CD14-positive monocyte (primary cell): ENCODE measurements at regions not wholly inside any gene's neighbourhood (a gene's known extent, or its start where the extent isn't known, plus 50 kb on each side); places are given as distances from the start of the nearest gene placed in this dataset.

Experiments
- DNase-seq, 3 donors: peaks; one replicate each; pipeline ENCODE4 v3.0.0-alpha.2; 2011 to 2022
- H2AFZ ChIP-seq: 2 replicates; pipeline ENCODE4 v1.6.0; 2012; ENCODE audit warnings: mild to moderate bottlenecking, low read depth, low read length, inconsistent platforms; ENCODE audit not compliant: insufficient read depth, poor library complexity, severe bottlenecking
- H3K27ac ChIP-seq, 2 donors: 1 replicate in 1 of 2; 2 replicates in 1 of 2; pipeline ENCODE4 v1.5.1; 2012 to 2013; ENCODE audit warnings: low read length in 2 of 2, control low read depth in 1 of 2, inconsistent platforms in 1 of 2, low read depth in 1 of 2, mild to moderate bottlenecking in 1 of 2
- H3K27me3 ChIP-seq, 2 donors: one replicate each; pipeline versions ENCODE4 v1.6.0 to v1.6.1; 2011 to 2013; ENCODE audit warnings: low read length in 2 of 2; ENCODE audit not compliant: control insufficient read depth in 2 of 2, insufficient read depth in 2 of 2
- H3K36me3 ChIP-seq, 2 donors: replicated peaks in 1 of 2; 1 replicate in 1 of 2; 2 replicates in 1 of 2; pipeline versions ENCODE4 v1.5.1 to v1.6.1; 2012 to 2013; ENCODE audit warnings: low read length in 2 of 2, control low read depth in 1 of 2, inconsistent platforms in 1 of 2, mild to moderate bottlenecking in 1 of 2; ENCODE audit not compliant: insufficient read depth in 2 of 2, control insufficient read depth in 1 of 2
- H3K4me1 ChIP-seq, 2 donors: 1 replicate in 1 of 2; 2 replicates in 1 of 2; pipeline versions ENCODE4 v1.5.1 to v1.6.1; 2012 to 2013; ENCODE audit warnings: low read length in 2 of 2, control low read depth in 1 of 2, inconsistent platforms in 1 of 2, mild to moderate bottlenecking in 1 of 2, moderate library complexity in 1 of 2; ENCODE audit not compliant: insufficient read depth in 2 of 2, control insufficient read depth in 1 of 2
- H3K4me2 ChIP-seq: replicated peaks from 2 replicates; pipeline ENCODE3; 2012; ENCODE audit warnings: low read length, moderate library complexity, mild to moderate bottlenecking; ENCODE audit not compliant: poor library complexity, severe bottlenecking; ENCODE audit errors: extremely low read depth
- H3K4me3 ChIP-seq, 3 experiments: fragments of 200-600 bp in 1 of 3; sonication (generic) in 1 of 3; replicated peaks in 1 of 3; 1 replicate in 2 of 3; 2 replicates in 1 of 3; pipeline ENCODE4 v1.5.1; 2011 to 2013; ENCODE audit warnings: low read length in 3 of 3, mild to moderate bottlenecking in 3 of 3, control low read depth in 2 of 3, low read depth in 2 of 3, inconsistent platforms in 1 of 3, moderate library complexity in 1 of 3
- H3K79me2 ChIP-seq: 2 replicates; pipeline ENCODE4 v1.6.0; 2012; ENCODE audit warnings: mild to moderate bottlenecking, control low read depth, inconsistent platforms, low read length, moderate library complexity; ENCODE audit not compliant: insufficient read depth
- H3K9ac ChIP-seq: 2 replicates; pipeline ENCODE4 v1.6.0; 2017; ENCODE audit warnings: low read length, mild to moderate bottlenecking; ENCODE audit not compliant: insufficient read depth, poor library complexity, severe bottlenecking
- H3K9me3 ChIP-seq, 2 donors: replicated peaks in 1 of 2; 1 replicate in 1 of 2; 2 replicates in 1 of 2; pipeline versions ENCODE4 v1.5.1 to v1.6.1; 2012 to 2013; ENCODE audit warnings: low read length in 2 of 2, control low read depth in 1 of 2; ENCODE audit not compliant: control insufficient read depth in 1 of 2, insufficient read depth in 1 of 2
- H4K20me1 ChIP-seq: 2 replicates; pipeline ENCODE4 v1.6.0; 2012; ENCODE audit warnings: mild to moderate bottlenecking, low read length, control low read depth, moderate library complexity; ENCODE audit not compliant: insufficient read depth
- H3K27ac Mint-ChIP-seq, 7 donors: one replicate each; pipeline ENCODE4 v1.8.0; 2020; ENCODE audit warnings: mild to moderate bottlenecking in 7 of 7, mixed read lengths in 7 of 7, moderate library complexity in 6 of 7, inconsistent platforms in 2 of 7
- H3K27me3 Mint-ChIP-seq, 3 donors: one replicate each; pipeline ENCODE4 v1.8.0; 2021 to 2022; ENCODE audit warnings: low read depth in 3 of 3, mild to moderate bottlenecking in 3 of 3, mixed read lengths in 3 of 3, moderate library complexity in 3 of 3, inconsistent platforms in 1 of 3
- H3K36me3 Mint-ChIP-seq, 2 donors: one replicate each; pipeline ENCODE4 v1.8.0; 2020; ENCODE audit warnings: mixed read lengths in 2 of 2, inconsistent platforms in 1 of 2, mild to moderate bottlenecking in 1 of 2
- H3K4me1 Mint-ChIP-seq: one replicate; pipeline ENCODE4 v1.8.0; 2020; ENCODE audit warnings: mild to moderate bottlenecking, mixed read lengths
- H3K4me3 Mint-ChIP-seq, 2 donors: one replicate each; pipeline ENCODE4 v1.8.0; 2020; ENCODE audit warnings: mild to moderate bottlenecking in 2 of 2, mixed read lengths in 2 of 2, moderate library complexity in 1 of 2
- H3K9me3 Mint-ChIP-seq, 7 donors: one replicate each; pipeline ENCODE4 v1.8.0; 2020 to 2022; ENCODE audit warnings: mixed read lengths in 7 of 7, mild to moderate bottlenecking in 6 of 7, moderate library complexity in 6 of 7, inconsistent platforms in 2 of 7
- WGBS: methylation state at CpG from one replicate; pipeline ENCODE4 v1.1.5; 2013; ENCODE audit warnings: missing lambda C conversion rate; ENCODE audit not compliant: insufficient coverage; 5-methylcytosine and 5-hydroxymethylcytosine counted together
- intact Hi-C, 2 donors: fragments of 100-400 bp; cut with micrococcal nuclease; formaldehyde crosslinking; loops; one replicate each; pipeline versions ENCODE4 v1.15.0 to v1.15.1; 2023
- TF ChIP-seq, protein P1 (sequence below): fragments of 200-600 bp; IDR thresholded peaks from one replicate; pipeline ENCODE4 v1.8.0; 2022; ENCODE audit warnings: antibody characterized with exemption, mild to moderate bottlenecking

DNA sequence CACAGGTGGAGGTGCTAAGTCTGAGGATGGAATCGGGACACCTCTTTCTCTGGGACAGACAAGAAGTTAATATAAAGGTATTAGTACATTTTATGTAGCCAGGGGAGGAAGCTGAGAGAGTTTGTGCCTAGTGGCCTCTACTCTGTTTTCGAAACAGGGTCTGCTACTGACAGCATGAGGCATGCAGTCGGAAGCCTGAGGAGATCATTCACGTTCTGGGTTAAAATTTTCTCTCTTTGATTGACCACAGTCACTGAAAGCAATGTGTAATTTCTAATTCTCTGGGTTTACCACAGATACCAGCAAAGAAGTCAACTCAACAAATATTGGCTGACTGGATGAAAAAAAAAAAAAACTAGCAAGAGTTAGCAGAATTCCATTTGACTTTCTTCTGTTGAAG, 53.3 kb upstream of the KCTD7 start:
- Mint-ChIP-seq H3K27me3 (no peaks in the 10 kb centered on the region), H3K4me3 (no peak overlapping the region), H3K36me3 (peaks cover 62 to 72% of the 10 kb centered on the region in 2 donors), H3K27ac (peak overlapping the region in 1 of 7 donors; percentile 47), H3K4me1 (peaks cover 2% of the 10 kb centered on the region), H3K9me3 (no peaks in the 10 kb centered on the region)
- Histone ChIP-seq H3K79me2 (peaks cover 39% of the 10 kb centered on the region), H3K9ac (no peak overlapping the region), H4K20me1 (peaks cover 58% of the 10 kb centered on the region), H3K4me3 (no peak overlapping the region), H3K4me2 (no peak overlapping the region), H3K36me3 (peaks cover 37 to 71% of the 10 kb centered on the region in 2 donors), H3K4me1 (no peaks in the 10 kb centered on the region), H2AFZ (no peak overlapping the region), H3K27ac (no peak overlapping the region), H3K27me3 (no peaks in the 10 kb centered on the region), H3K9me3 (no peaks in the 10 kb centered on the region)
- TF ChIP-seq, protein P1, sequence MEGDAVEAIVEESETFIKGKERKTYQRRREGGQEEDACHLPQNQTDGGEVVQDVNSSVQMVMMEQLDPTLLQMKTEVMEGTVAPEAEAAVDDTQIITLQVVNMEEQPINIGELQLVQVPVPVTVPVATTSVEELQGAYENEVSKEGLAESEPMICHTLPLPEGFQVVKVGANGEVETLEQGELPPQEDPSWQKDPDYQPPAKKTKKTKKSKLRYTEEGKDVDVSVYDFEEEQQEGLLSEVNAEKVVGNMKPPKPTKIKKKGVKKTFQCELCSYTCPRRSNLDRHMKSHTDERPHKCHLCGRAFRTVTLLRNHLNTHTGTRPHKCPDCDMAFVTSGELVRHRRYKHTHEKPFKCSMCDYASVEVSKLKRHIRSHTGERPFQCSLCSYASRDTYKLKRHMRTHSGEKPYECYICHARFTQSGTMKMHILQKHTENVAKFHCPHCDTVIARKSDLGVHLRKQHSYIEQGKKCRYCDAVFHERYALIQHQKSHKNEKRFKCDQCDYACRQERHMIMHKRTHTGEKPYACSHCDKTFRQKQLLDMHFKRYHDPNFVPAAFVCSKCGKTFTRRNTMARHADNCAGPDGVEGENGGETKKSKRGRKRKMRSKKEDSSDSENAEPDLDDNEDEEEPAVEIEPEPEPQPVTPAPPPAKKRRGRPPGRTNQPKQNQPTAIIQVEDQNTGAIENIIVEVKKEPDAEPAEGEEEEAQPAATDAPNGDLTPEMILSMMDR = no peak
- DNase-seq = no peak
- no CpG with 5 or more reads among the region's 4 CpGs for WGBS
- intact Hi-C loops = no loop called here

DNA sequence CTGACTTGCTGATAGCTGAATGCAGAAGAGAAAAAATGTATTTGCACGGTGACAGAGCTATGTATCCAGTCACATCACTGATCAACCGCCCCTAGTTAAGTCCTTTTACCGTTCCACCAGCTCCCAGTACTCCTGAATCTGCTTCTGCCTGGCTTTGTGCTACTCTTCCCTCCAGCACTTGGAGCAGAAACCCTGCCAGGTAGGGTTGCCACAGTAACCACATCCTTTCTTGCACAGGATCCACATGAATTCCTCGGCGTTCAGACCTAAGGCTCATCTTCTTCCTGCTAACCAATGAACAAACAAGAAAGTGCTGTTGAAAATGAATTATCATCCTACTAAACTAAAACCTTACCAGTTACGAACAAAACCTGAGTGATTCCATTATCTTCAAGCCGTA, 52.0 kb upstream of the KCTD7 start:
- Histone ChIP-seq H3K4me1 (no peaks in the 10 kb centered on the region), H3K36me3 (peaks cover 37 to 63% of the 10 kb centered on the region in 2 donors), H3K27me3 (no peaks in the 10 kb centered on the region), H3K9ac (no peak overlapping the region), H3K9me3 (no peaks in the 10 kb centered on the region), H3K79me2 (peaks cover 46% of the 10 kb centered on the region), H4K20me1 (peaks cover 71% of the 10 kb centered on the region), H3K27ac (no peak overlapping the region), H3K4me2 (no peak overlapping the region), H2AFZ (no peak overlapping the region), H3K4me3 (no peak overlapping the region)
- H3K9me3 Mint-ChIP-seq = no peaks in the 10 kb centered on the region
- no peaks in the 10 kb centered on the region for H3K27me3 Mint-ChIP-seq
- intact Hi-C loops = no loop called here
- WGBS = 95% methylated on average over 2 of the region's 7 CpGs
- no peak for DNase-seq
- peak overlapping the region in 1 of 7 donors; percentile 87 for H3K27ac Mint-ChIP-seq
- H3K4me1 Mint-ChIP-seq = peaks cover 2% of the 10 kb centered on the region
- TF ChIP-seq, protein P1 = no peak
- peaks cover 57 to 67% of the 10 kb centered on the region in 2 donors for H3K36me3 Mint-ChIP-seq
- no peak overlapping the region for H3K4me3 Mint-ChIP-seq
